Glutamatergic neuron (in vitro differentiated cells): ENCODE measurements at regions not wholly inside any gene's neighbourhood (a gene's known extent, or its start where the extent isn't known, plus 50 kb on each side); places are given as distances from the start of the nearest gene placed in this dataset.

ENCODE experiments used
- DNase-seq: peaks from one replicate; pipeline ENCODE4 v3.0.0; 2022
- H3K27ac Mint-ChIP-seq: one replicate; pipeline ENCODE4 v1.8.0; 2020; ENCODE audit warnings: mild to moderate bottlenecking, mixed read lengths, inconsistent platforms; ENCODE audit not compliant: unreplicated experiment
- H3K27me3 Mint-ChIP-seq: one replicate; pipeline ENCODE4 v1.8.0; 2020; ENCODE audit warnings: mild to moderate bottlenecking, moderate library complexity, mixed read lengths, inconsistent platforms; ENCODE audit not compliant: unreplicated experiment
- H3K36me3 Mint-ChIP-seq: one replicate; pipeline ENCODE4 v1.8.0; 2020; ENCODE audit warnings: mild to moderate bottlenecking, mixed read lengths, inconsistent platforms; ENCODE audit not compliant: unreplicated experiment
- H3K4me1 Mint-ChIP-seq: one replicate; pipeline ENCODE4 v1.8.0; 2020; ENCODE audit warnings: mild to moderate bottlenecking, low read depth, mixed read lengths, inconsistent platforms; ENCODE audit not compliant: unreplicated experiment
- H3K4me3 Mint-ChIP-seq: one replicate; pipeline ENCODE4 v1.8.0; 2020; ENCODE audit warnings: mild to moderate bottlenecking, mixed read lengths, inconsistent platforms; ENCODE audit not compliant: unreplicated experiment
- H3K9me3 Mint-ChIP-seq: one replicate; pipeline ENCODE4 v1.8.0; 2020; ENCODE audit warnings: mild to moderate bottlenecking, moderate library complexity, mixed read lengths, inconsistent platforms; ENCODE audit not compliant: unreplicated experiment
- CTCF ChIP-seq: fragments of 200-600 bp; sonication (generic); IDR thresholded peaks from one replicate; pipeline ENCODE4 v1.5.0; 2021; ENCODE audit not compliant: partially characterized antibody, unreplicated experiment

- no peak for DNase-seq
- H3K27ac Mint-ChIP-seq, result no peak overlapping the region
- no peaks in the 10 kb centered on the region for H3K36me3 Mint-ChIP-seq
- H3K4me1 Mint-ChIP-seq, result no peaks in the 10 kb centered on the region
- no peaks in the 10 kb centered on the region for H3K9me3 Mint-ChIP-seq
- H3K27me3 Mint-ChIP-seq, result no peaks in the 10 kb centered on the region
- no peak overlapping the region for H3K4me3 Mint-ChIP-seq
- no peak for TF ChIP-seq CTCF
Observed at GRCh38 chr2:53087262-53087873, 680.2 kb upstream of the CHAC2 start.

DNA sequence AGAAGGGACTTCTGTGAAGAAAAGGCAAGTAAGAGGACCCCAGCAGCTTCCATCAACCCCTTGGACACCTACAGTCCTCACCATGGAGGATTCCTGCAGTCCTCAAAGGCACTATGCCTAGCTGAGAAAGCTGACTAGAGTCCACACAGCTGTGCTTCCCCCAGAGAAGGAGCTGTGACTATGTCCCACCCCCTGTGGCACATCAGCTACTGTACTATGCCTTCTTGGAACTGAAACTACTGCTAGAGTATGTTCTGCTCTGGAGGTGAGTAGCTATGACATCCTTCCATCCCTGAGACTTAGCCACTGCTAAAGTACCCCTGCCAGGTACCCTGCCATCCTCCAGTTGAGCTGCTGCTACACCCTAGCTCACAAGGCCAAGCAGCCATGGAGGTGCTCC is 690.2 kb upstream of the CHAC2 start:
- H3K36me3 Mint-ChIP-seq, result no peaks in the 10 kb centered on the region
- H3K4me3 Mint-ChIP-seq, result no peak overlapping the region
- TF ChIP-seq CTCF, result no peak
- no peaks in the 10 kb centered on the region for H3K4me1 Mint-ChIP-seq
- H3K27me3 Mint-ChIP-seq, result no peaks in the 10 kb centered on the region
- H3K27ac Mint-ChIP-seq, result no peak overlapping the region
- no peak for DNase-seq
- H3K9me3 Mint-ChIP-seq, result no peaks in the 10 kb centered on the region

DNA sequence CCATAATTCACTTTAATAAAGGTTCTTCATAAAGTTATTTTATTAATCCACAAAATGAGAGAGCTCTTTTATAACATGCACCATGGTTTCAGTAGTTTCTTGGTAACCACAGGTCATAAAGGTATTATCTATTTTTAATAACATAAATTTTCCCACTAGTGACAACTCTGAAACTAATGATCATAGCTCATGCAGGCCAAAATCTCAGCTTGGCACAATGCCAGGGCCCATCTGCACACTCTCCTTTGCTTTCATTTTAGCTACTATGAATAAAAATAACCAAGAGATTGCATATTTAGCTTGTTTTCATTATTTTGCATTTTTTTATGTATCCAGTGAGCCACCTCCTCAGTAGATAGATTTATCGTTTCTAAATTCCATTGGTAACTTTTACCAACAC is 691.8 kb upstream of the CHAC2 start:
- no peaks in the 10 kb centered on the region for H3K9me3 Mint-ChIP-seq

GRCh38 chr2:53067533-53067932 is 700.1 kb upstream of the CHAC2 start:
- no peaks in the 10 kb centered on the region for H3K27me3 Mint-ChIP-seq
- no peak overlapping the region for H3K4me3 Mint-ChIP-seq
- no peaks in the 10 kb centered on the region for H3K36me3 Mint-ChIP-seq
- H3K4me1 Mint-ChIP-seq, result no peaks in the 10 kb centered on the region
- DNase-seq, result no peak
- H3K27ac Mint-ChIP-seq, result no peak overlapping the region
- peaks cover 2% of the 10 kb centered on the region for H3K9me3 Mint-ChIP-seq
- TF ChIP-seq CTCF, result no peak

More for the DNA sequence above, 691.8 kb upstream of the CHAC2 start:
- H3K27ac Mint-ChIP-seq, result no peak overlapping the region
- no peak for DNase-seq
- no peaks in the 10 kb centered on the region for H3K36me3 Mint-ChIP-seq
- H3K27me3 Mint-ChIP-seq, result no peaks in the 10 kb centered on the region
- H3K4me1 Mint-ChIP-seq, result no peaks in the 10 kb centered on the region
- H3K4me3 Mint-ChIP-seq, result no peak overlapping the region
- no peak for TF ChIP-seq CTCF

GRCh38 chr2:53067056-53067455 is 700.5 kb upstream of the CHAC2 start:
- Mint-ChIP-seq H3K4me3 (no peak overlapping the region), H3K27me3 (no peaks in the 10 kb centered on the region), H3K9me3 (peaks cover 2% of the 10 kb centered on the region), H3K27ac (no peak overlapping the region), H3K4me1 (no peaks in the 10 kb centered on the region), H3K36me3 (no peaks in the 10 kb centered on the region)
- DNase-seq, result no peak
- TF ChIP-seq CTCF, result no peak
